ENCODE measurements at regions not wholly inside any gene's neighbourhood (a gene's known extent, or its start where the extent isn't known, plus 50 kb on each side); places are given as distances from the start of the nearest gene placed in this dataset.

DNA sequence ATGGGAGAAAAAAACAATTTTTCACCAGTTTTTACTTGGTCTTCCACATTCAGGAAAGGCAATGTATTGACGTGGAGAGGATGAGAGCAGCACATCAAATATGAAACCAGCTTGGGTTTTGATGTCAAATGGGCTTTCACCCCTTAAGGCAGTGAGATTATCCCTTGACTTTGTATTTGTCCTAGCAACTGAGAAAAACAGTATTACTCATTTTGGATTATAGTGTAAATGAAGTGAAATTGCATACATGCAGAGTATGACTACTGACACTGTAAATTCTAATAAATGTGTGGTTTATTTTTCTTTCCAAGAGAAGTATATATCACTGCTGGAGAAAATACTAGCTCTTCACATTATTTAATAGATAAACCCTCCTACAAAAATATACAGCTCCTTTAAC, 863.6 kb upstream of the IGFBP7 start:
- TF ChIP-seq CTCF (IDR thresholded peaks at IDR 0.05) = no peak
- TF ChIP-seq ZFX (IDR thresholded peaks at IDR 0.05; ENCODE audit: borderline replicate concordance) = no peak

Data from 22Rv1 (cell line).